ENCODE measurements at regions not wholly inside any gene's neighbourhood (a gene's known extent, or its start where the extent isn't known, plus 50 kb on each side); places are given as distances from the start of the nearest gene placed in this dataset.

DNA sequence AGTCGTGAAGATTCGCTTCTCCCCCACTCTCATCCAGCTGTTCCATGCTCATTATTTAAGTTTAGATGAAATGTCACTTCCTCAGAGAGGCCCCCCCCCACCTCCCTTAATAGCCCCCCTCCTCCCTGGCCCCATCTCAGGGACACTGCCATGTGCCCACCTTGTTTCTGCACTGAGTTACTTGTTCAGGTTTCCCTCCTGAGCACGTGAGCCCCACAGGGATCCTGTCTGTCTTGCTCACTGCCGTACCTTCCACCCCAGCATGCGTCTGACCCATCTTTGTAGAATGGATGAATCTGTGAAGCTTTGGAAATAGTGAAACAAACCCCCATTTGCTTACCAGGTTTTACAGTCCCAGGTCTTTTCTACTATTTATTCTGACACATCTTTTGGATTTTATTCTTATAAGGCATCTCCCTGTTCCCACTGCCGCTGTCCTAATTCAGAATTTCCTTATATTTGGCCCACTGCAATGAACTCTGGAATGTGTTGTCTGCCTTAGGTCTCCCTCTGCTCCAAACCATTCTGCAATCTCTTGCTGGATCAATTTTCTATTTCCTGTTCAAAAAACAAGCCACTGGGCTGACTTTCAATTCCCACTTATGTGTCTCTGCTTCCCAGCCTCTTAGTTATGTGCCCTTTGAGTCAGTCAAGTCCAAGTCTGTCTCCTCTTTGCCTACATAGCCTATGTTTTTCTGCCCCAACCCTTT is 136.5 kb upstream of the ECI2 start:
- TF ChIP-seq EZH2phosphoT487 (IDR thresholded peaks at IDR 0.05; ENCODE audit: low read depth), result no peak
- no peak for TF ChIP-seq CTCF (IDR thresholded peaks at IDR 0.05; ENCODE audit: low read depth, low read length)

GRCh38 chr6:4270776-4271175 is 135.4 kb upstream of the ECI2 start:
- H3K36me3 ChIP-seq (replicated peaks; ENCODE audit: low read depth, low read length), result no peaks in the 10 kb centered on the region
- no peaks in the 10 kb centered on the region for H3K27me3 ChIP-seq (ENCODE audit: low read depth, low read length)
- H2AFZ ChIP-seq (ENCODE audit: low read depth, low read length), result no peak overlapping the region
- no peak overlapping the region for H3K4me2 ChIP-seq (ENCODE audit: low read length)
- no peaks in the 10 kb centered on the region for H3K79me2 ChIP-seq (ENCODE audit: low read length)
- TF ChIP-seq EZH2phosphoT487 (IDR thresholded peaks at IDR 0.05; ENCODE audit: low read depth), result no peak
- TF ChIP-seq CTCF (IDR thresholded peaks at IDR 0.05; ENCODE audit: low read depth, low read length), result no peak
- H3K4me3 ChIP-seq (ENCODE audit: low read length), result no peak overlapping the region
- no peak overlapping the region for H3K27ac ChIP-seq (ENCODE audit: low read length)
- no peaks in the 10 kb centered on the region for H3K4me1 ChIP-seq (ENCODE audit: low read length)
- H3K9ac ChIP-seq (ENCODE audit: low read length), result no peak overlapping the region
- no peaks in the 10 kb centered on the region for H3K9me3 ChIP-seq (ENCODE audit: insufficient read depth, low read length)
- H4K20me1 ChIP-seq (ENCODE audit: insufficient read depth, low read length), result no peaks in the 10 kb centered on the region

More for the DNA sequence above, 136.5 kb upstream of the ECI2 start:
- H3K9ac ChIP-seq (ENCODE audit: low read length), result no peak overlapping the region
- no peaks in the 10 kb centered on the region for H3K79me2 ChIP-seq (ENCODE audit: low read length)
- H3K4me1 ChIP-seq (ENCODE audit: low read length), result no peaks in the 10 kb centered on the region
- H3K9me3 ChIP-seq (ENCODE audit: insufficient read depth, low read length), result no peaks in the 10 kb centered on the region
- H3K4me2 ChIP-seq (ENCODE audit: low read length), result no peak overlapping the region
- H2AFZ ChIP-seq (ENCODE audit: low read depth, low read length), result no peak overlapping the region
- no peaks in the 10 kb centered on the region for H3K36me3 ChIP-seq (replicated peaks; ENCODE audit: low read depth, low read length)
- H4K20me1 ChIP-seq (ENCODE audit: insufficient read depth, low read length), result no peaks in the 10 kb centered on the region
- no peak overlapping the region for H3K27ac ChIP-seq (ENCODE audit: low read length)
- no peak overlapping the region for H3K4me3 ChIP-seq (ENCODE audit: low read length)
- no peaks in the 10 kb centered on the region for H3K27me3 ChIP-seq (ENCODE audit: low read depth, low read length)

- H3K9me3 ChIP-seq (ENCODE audit: insufficient read depth, low read length), result no peaks in the 10 kb centered on the region
- H2AFZ ChIP-seq (ENCODE audit: low read depth, low read length), result no peak overlapping the region
- no peaks in the 10 kb centered on the region for H4K20me1 ChIP-seq (ENCODE audit: insufficient read depth, low read length)
- H3K27me3 ChIP-seq (ENCODE audit: low read depth, low read length), result no peaks in the 10 kb centered on the region
- no peak overlapping the region for H3K27ac ChIP-seq (ENCODE audit: low read length)
- H3K4me3 ChIP-seq (ENCODE audit: low read length), result no peak overlapping the region
- H3K4me2 ChIP-seq (ENCODE audit: low read length), result no peak overlapping the region
- TF ChIP-seq CTCF (IDR thresholded peaks at IDR 0.05; ENCODE audit: low read depth, low read length) (no peak), EZH2phosphoT487 (IDR thresholded peaks at IDR 0.05; ENCODE audit: low read depth) (no peak)
- H3K4me1 ChIP-seq (ENCODE audit: low read length), result no peaks in the 10 kb centered on the region
- H3K9ac ChIP-seq (ENCODE audit: low read length), result no peak overlapping the region
- no peaks in the 10 kb centered on the region for H3K79me2 ChIP-seq (ENCODE audit: low read length)
- no peaks in the 10 kb centered on the region for H3K36me3 ChIP-seq (replicated peaks; ENCODE audit: low read depth, low read length)
Measured at GRCh38 chr6:4270001-4270400, 134.6 kb upstream of the ECI2 start.

GRCh38 chr6:4268171-4268570 is 132.8 kb upstream of the ECI2 start:
- Histone ChIP-seq H3K27me3 (ENCODE audit: low read depth, low read length) (no peaks in the 10 kb centered on the region), H3K4me3 (ENCODE audit: low read length) (no peak overlapping the region), H3K4me2 (ENCODE audit: low read length) (no peak overlapping the region), H3K27ac (ENCODE audit: low read length) (no peak overlapping the region), H2AFZ (ENCODE audit: low read depth, low read length) (no peak overlapping the region), H3K9ac (ENCODE audit: low read length) (no peak overlapping the region), H3K9me3 (ENCODE audit: insufficient read depth, low read length) (no peaks in the 10 kb centered on the region), H3K4me1 (ENCODE audit: low read length) (no peaks in the 10 kb centered on the region), H3K79me2 (ENCODE audit: low read length) (no peaks in the 10 kb centered on the region), H4K20me1 (ENCODE audit: insufficient read depth, low read length) (no peaks in the 10 kb centered on the region), H3K36me3 (replicated peaks; ENCODE audit: low read depth, low read length) (no peaks in the 10 kb centered on the region)
- TF ChIP-seq CTCF (IDR thresholded peaks at IDR 0.05; ENCODE audit: low read depth, low read length) (no peak), EZH2phosphoT487 (IDR thresholded peaks at IDR 0.05; ENCODE audit: low read depth) (no peak)
